GM13977 (cell line): ENCODE measurements at regions not wholly inside any gene's neighbourhood (a gene's known extent, or its start where the extent isn't known, plus 50 kb on each side); places are given as distances from the start of the nearest gene placed in this dataset.

ENCODE experiments used
- DNase-seq: peaks from one replicate; pipeline ENCODE4 v3.0.0; 2012; ENCODE audit warnings: low spot score
- in situ Hi-C: fragments of 300-500 bp; cut with MboI; formaldehyde crosslinking; loops from one replicate; pipeline ENCODE4 v1.12.0; 2022; ENCODE audit warnings: low sequenced_read_pairs, low pct_unique_long_range_greater_than_20kb, mixed read lengths, inconsistent platforms; ENCODE audit not compliant: unreplicated experiment
- TF ChIP-seq, protein P1 (sequence below): IDR thresholded peaks from 2 replicates; pipeline ENCODE4 v1.5.1; 2012; ENCODE audit warnings: mild to moderate bottlenecking, control low read depth; ENCODE audit not compliant: insufficient read depth; ENCODE audit errors: extremely low read depth, missing control alignments

DNA sequence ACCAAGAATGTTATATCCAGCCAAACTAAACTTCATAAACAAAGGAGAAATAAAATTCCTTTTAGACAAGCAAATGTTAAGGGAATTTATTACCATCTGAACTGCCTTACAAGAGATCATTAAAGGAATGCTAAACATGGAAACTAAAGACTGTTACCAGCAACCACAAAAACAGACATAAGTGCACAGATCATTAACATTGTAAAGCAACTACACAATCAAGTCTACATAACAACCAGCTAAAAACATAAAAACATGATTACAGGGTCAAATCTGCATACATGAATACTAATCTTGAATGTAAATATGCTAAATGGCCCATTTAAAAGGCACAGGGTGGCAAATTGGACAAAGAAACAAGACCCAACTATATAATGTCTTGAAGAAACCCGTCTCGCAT is 211.0 kb upstream of the PBX1 start:
- no peak for DNase-seq
- in situ Hi-C loops, result no loop called here
- TF ChIP-seq, protein P1, sequence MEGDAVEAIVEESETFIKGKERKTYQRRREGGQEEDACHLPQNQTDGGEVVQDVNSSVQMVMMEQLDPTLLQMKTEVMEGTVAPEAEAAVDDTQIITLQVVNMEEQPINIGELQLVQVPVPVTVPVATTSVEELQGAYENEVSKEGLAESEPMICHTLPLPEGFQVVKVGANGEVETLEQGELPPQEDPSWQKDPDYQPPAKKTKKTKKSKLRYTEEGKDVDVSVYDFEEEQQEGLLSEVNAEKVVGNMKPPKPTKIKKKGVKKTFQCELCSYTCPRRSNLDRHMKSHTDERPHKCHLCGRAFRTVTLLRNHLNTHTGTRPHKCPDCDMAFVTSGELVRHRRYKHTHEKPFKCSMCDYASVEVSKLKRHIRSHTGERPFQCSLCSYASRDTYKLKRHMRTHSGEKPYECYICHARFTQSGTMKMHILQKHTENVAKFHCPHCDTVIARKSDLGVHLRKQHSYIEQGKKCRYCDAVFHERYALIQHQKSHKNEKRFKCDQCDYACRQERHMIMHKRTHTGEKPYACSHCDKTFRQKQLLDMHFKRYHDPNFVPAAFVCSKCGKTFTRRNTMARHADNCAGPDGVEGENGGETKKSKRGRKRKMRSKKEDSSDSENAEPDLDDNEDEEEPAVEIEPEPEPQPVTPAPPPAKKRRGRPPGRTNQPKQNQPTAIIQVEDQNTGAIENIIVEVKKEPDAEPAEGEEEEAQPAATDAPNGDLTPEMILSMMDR, result no peak

- TF ChIP-seq, protein P1, result no peak
- in situ Hi-C loops, result no loop called here
- DNase-seq, result no peak
Measured at GRCh38 chr1:164356511-164356910, 202.5 kb upstream of the PBX1 start.

DNA sequence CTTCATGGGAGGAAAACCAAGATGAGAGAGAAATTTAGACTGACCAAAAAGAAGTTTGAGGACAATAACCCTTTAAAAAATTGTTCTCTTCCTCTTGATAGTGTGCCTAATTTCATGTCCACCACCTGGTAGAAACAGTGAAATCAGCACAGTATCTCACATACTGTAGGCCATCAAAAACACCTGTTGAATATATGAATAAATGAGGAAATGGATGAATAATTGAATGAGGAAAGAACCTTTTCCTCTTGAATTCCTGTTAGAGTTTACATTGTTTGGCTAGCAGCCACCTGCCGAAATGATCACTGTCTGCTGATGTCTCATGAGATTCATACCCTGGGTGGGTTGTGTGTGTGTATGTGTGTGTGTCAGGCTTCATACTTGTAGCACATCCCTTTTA is 198.7 kb upstream of the PBX1 start:
- DNase-seq, result no peak
- TF ChIP-seq, protein P1, result no peak
- in situ Hi-C loops, result no loop called here

DNA sequence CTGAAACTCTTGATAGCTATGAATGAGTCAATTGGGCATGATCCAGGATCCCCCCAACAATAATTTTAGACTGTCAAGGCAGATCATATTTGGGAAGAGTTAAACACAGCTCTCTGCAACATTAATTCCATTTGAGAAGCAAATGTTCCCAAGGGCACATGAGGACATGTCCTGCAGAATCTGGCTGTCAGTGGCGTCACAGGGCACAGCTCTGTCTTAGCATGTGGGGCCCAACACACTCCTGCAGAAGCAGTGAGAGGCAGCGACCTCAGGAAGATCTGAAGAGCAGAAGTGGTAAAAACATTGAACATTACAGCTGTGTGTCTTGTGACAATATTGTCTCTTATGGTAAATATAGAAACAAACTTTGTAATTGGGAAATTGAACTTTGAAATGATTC is 197.1 kb upstream of the PBX1 start:
- TF ChIP-seq, protein P1, result no peak
- in situ Hi-C loops, result no loop called here
- no peak for DNase-seq

GRCh38 chr1:164363980-164364379 is 195.0 kb upstream of the PBX1 start:
- no peak for DNase-seq
- in situ Hi-C loops, result no loop called here
- TF ChIP-seq, protein P1, result no peak

DNA sequence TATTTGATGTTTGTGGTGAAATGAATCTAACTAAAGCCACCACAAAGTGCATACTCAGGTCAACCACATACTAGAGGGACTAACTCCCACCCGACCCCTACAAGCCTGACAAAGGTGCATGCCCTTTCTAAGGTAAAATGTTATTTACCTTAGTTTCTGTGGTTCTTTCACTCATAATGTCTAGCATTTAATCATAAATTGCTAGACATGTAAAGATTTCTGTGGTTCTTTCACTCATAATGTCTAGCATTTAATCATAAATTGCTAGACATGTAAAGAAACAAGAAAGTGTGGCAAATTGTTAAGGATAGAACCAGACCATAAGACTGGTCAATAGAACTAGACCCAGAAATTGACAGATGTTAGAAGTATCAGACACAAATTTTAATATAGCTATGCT is 193.0 kb upstream of the PBX1 start:
- in situ Hi-C loops, result no loop called here
- no peak for DNase-seq
- TF ChIP-seq, protein P1, result no peak
